ENCODE measurements at regions not wholly inside any gene's neighbourhood (a gene's known extent, or its start where the extent isn't known, plus 50 kb on each side); places are given as distances from the start of the nearest gene placed in this dataset.

- Histone ChIP-seq H3K4me3 (no peak overlapping the region), H3K4me1 (no peaks in the 10 kb centered on the region), H3K27ac (no peak overlapping the region), H3K27me3 (no peaks in the 10 kb centered on the region), H3K9me3 (no peaks in the 10 kb centered on the region), H3K36me3 (no peaks in the 10 kb centered on the region)
- intact Hi-C loops (cut with DNase I; ENCODE audit: low total_unique reads) = no loop called here
- TF ChIP-seq POLR2A (IDR thresholded peaks at IDR 0.05) (no peak), CTCF (IDR thresholded peaks at IDR 0.05) (no peak)
- DNase-seq = no peak
Measured at GRCh38 chr4:189304809-189305208, 635.9 kb upstream of the FRG1 start.

GRCh38 chr4:189305500-189305899 is 635.2 kb upstream of the FRG1 start:
- Histone ChIP-seq H3K9me3 (no peaks in the 10 kb centered on the region), H3K27me3 (no peaks in the 10 kb centered on the region), H3K36me3 (no peaks in the 10 kb centered on the region), H3K27ac (no peak overlapping the region), H3K4me1 (no peaks in the 10 kb centered on the region), H3K4me3 (no peak overlapping the region)
- intact Hi-C loops (cut with DNase I; ENCODE audit: low total_unique reads) = no loop called here
- TF ChIP-seq POLR2A (IDR thresholded peaks at IDR 0.05) = no peak
- TF ChIP-seq CTCF (IDR thresholded peaks at IDR 0.05) = no peak
- no peak for DNase-seq

GRCh38 chr4:189311251-189311650 is 629.4 kb upstream of the FRG1 start:
- H3K4me1 ChIP-seq = no peaks in the 10 kb centered on the region
- no peak overlapping the region for H3K27ac ChIP-seq
- no peaks in the 10 kb centered on the region for H3K9me3 ChIP-seq
- no peak for TF ChIP-seq POLR2A (IDR thresholded peaks at IDR 0.05)
- intact Hi-C loops (cut with DNase I; ENCODE audit: low total_unique reads) = no loop called here
- H3K36me3 ChIP-seq = no peaks in the 10 kb centered on the region
- H3K4me3 ChIP-seq = no peak overlapping the region
- DNase-seq = no peak
- no peaks in the 10 kb centered on the region for H3K27me3 ChIP-seq

GRCh38 chr4:189313064-189313463 is 627.6 kb upstream of the FRG1 start:
- Histone ChIP-seq H3K4me3 (no peak overlapping the region), H3K27me3 (no peaks in the 10 kb centered on the region), H3K36me3 (no peaks in the 10 kb centered on the region), H3K27ac (no peak overlapping the region), H3K4me1 (no peaks in the 10 kb centered on the region), H3K9me3 (no peaks in the 10 kb centered on the region)
- intact Hi-C loops (cut with DNase I; ENCODE audit: low total_unique reads) = no loop called here
- TF ChIP-seq CTCF (IDR thresholded peaks at IDR 0.05) = no peak
- no peak for TF ChIP-seq POLR2A (IDR thresholded peaks at IDR 0.05)
- no peak for DNase-seq

- intact Hi-C loops (cut with DNase I; ENCODE audit: low total_unique reads) = no loop called here
- no peak for DNase-seq
- H3K27ac ChIP-seq = no peak overlapping the region
- no peaks in the 10 kb centered on the region for H3K4me1 ChIP-seq
- no peaks in the 10 kb centered on the region for H3K27me3 ChIP-seq
- H3K36me3 ChIP-seq = no peaks in the 10 kb centered on the region
- TF ChIP-seq POLR2A (IDR thresholded peaks at IDR 0.05) (no peak), CTCF (IDR thresholded peaks at IDR 0.05) (no peak)
- no peaks in the 10 kb centered on the region for H3K9me3 ChIP-seq
- H3K4me3 ChIP-seq = no peak overlapping the region
Measured at GRCh38 chr4:189313861-189314513, 626.7 kb upstream of the FRG1 start.

GRCh38 chr4:189322426-189322825 is 618.2 kb upstream of the FRG1 start:
- TF ChIP-seq CTCF (IDR thresholded peaks at IDR 0.05) (no peak), POLR2A (IDR thresholded peaks at IDR 0.05) (no peak)
- H3K4me1 ChIP-seq = no peaks in the 10 kb centered on the region
- intact Hi-C loops (cut with DNase I; ENCODE audit: low total_unique reads) = no loop called here
- H3K4me3 ChIP-seq = no peak overlapping the region
- H3K27ac ChIP-seq = no peak overlapping the region
- H3K36me3 ChIP-seq = no peaks in the 10 kb centered on the region
- no peak for DNase-seq
- H3K27me3 ChIP-seq = no peaks in the 10 kb centered on the region
- H3K9me3 ChIP-seq = no peaks in the 10 kb centered on the region
